NCI-H146 (cell line): ENCODE measurements at regions not wholly inside any gene's neighbourhood (a gene's known extent, or its start where the extent isn't known, plus 50 kb on each side); places are given as distances from the start of the nearest gene placed in this dataset.
A peak's percentile ranks its signal among the peaks of the same experiment; 100 is the strongest.
"Not testable (repeated sequence)": the region's sequence is repeated elsewhere in the genome, so short reads cannot be mapped to it uniquely, and the experiment has no call there.

ENCODE experiments used
- DNase-seq: peaks from one replicate; lab custom pipeline; 2025; lab: John Stamatoyannopoulos, UW

- no peak for DNase-seq
Measured at GRCh38 chr5:50898966-50899365, 232.5 kb downstream of the PARP8 start.

- no peak for DNase-seq
Measured at GRCh38 chr5:50900952-50901510, 234.6 kb downstream of the PARP8 start.

DNA sequence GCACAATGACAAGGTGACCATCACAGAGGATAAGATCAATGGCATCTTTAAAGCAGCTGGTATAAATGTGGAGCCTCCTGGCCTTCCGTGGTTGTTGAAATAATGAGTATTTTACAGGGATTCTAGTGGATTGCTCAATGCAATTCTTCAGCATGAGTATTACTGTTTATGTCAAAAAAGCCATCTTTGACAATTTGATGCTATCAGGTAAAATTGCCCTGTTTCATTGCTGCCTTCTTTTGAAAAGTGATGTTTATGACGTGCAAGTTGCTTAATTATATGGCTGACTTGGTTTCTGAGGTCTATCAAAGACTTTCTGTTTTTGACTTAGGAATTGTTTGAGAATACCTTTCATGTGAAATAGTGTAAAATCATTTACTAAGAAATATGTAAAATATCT lies 237.2 kb downstream of the PARP8 start:
- no peak for DNase-seq

- DNase-seq, result no peak
Measured at GRCh38 chr5:50905996-50906570, 239.6 kb downstream of the PARP8 start.

DNA sequence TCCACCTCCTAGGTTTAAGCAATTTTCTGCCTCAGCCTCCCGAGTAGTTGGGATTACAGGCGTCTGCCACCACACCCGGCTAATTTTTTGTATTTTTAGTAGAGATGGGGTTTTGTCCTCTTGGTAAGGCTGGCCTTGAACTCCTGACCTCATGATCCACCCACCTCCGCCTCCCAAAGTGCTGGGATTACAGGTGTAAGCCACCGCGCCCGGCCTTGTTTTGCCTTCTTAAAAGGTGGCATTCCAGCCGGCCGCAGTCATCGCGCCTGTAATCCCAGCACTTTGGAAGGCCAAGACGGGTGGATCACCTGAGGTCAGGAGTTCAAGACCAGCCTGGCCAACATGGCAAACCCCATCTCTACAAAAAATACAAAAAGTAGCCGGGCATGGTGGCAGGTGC lies 253.7 kb downstream of the PARP8 start:
- DNase-seq, result not testable (repeated sequence)

DNA sequence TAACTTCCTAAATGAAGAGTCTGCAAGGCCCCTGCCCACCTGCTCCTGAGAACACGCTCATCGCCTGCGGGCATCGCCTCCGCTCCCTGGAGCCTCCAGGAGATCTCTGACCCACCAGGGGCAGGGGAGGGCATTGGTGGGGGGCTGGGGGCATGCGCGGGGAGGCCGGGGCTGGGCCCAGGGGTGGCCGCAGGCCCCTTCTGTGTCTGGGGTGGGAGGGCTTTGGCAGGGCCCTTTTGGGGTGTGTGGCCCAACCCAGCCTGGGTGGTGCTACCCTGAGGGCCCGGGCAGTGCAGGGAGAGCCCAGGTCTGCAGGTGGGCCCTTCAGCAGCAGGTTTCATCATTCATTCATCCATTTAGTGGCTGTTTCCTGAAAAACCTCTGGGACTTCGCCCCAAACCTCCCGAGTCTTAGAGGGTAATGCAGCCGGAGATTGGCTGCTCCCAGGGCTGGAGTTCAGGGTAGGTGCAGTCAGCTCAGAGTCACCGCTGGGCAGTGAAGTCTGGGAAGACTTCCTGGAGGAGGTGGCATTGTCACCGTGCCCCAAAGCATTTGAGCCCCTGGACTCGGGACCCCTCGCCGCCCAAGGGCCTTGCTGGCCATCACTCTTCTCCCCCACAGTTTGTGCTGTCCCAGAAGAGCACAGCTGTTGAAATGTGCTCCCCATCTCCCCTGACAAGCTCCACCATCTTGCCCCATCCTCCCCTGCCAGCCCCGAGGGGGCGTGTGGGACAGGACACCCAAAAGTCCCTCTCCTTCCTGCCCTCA lies 255.1 kb downstream of the PARP8 start:
- no peak for DNase-seq

DNA sequence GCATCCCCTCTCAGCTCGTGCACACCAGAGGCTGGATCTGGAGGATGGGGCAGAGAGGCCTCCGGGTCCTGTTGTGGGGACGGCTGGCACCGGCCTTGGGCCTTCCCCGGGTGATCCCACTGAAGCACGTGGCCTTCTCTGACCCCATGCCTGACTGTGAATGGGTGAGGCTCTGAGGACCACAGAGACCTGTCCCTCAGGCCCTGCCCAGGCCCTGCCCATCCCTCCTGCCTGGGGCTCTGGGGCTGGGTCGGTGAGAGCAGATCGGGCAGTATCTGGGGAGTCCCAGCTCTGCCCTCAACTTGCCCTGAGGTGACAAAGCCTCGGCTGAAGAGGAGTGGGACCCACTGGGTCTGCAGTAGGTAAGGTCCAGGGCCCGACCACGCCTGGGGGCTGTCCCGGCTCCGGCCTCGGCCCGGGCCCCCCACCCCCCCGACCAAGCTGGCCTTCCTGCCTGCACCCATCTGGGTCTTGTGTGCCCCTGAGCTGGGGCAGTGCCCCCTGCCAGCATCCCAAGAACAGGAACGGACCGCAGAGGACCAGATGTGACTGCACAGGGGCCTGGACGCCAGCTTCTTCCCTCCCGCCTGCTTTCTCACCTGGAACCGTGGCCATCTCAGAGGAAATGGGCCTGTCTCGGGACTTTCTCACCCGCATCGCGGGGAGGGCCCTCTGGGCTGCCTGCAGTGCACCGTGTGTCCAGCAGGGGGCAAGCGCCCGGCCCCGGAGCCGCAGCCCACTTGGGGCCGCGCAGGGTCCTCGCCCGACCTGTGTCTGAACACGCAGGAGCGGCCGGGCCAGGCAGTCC lies 255.9 kb downstream of the PARP8 start:
- DNase-seq, result not testable (repeated sequence)

DNA sequence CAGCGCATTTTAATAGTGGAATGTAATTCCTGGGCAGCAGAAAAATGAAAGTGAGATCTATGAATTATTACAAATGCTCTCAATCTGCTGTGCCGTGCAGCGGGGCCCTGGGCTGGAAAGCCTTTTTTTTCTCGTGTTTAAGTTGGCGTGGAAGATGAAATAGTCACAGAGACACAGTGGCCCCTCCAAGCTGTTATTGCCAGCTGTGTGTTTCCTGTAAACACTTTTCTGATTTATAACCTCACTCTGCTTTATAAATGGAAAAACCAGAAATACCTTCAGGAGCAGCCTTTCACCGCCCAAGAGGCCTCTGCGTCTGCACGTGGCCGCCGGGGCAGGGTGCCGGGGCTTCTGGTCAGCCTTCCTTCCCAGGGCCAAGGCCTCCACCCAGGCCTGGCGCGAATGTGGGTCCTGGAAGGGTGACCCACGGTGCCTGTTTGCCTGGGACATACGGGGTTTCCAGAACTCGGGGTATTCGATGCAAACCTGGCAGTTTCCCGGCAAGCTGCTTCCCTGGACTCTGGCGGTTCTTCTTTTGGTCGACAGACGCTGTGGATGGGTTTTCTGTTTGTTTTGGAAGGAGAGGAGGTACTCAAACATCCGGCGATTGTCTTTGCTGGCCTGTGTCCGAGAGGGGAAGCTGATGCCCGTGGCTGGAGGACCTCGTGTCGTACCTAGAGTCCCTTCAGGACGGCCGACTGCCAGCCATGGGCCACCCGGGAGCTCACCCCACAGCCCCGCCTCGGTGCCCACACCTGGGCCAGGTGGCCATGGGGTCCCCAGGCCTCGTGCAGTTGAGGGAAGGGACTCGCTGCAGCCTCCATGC lies 256.7 kb downstream of the PARP8 start:
- DNase-seq, result no peak

- DNase-seq, result no peak
Measured at GRCh38 chr5:50923768-50924494, 257.5 kb downstream of the PARP8 start.

DNA sequence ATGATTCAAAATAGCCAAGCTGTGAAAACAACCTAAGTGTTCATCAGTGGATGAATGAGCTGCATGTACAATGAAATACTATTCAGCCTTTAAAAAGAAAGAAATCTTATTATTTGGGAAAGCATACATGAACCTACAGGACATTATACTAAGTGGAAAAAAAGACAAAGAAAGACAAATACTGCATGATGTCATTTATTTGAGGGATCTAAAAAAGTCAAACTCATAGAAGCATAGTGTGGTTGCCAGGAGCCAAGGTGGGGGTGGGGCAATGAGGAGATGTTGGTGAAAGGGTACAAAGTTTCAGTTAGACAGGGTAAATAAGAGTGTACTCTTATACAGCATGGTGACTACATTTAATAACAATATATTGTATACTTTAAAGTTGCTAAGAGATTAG lies 261.5 kb downstream of the PARP8 start:
- no peak for DNase-seq

DNA sequence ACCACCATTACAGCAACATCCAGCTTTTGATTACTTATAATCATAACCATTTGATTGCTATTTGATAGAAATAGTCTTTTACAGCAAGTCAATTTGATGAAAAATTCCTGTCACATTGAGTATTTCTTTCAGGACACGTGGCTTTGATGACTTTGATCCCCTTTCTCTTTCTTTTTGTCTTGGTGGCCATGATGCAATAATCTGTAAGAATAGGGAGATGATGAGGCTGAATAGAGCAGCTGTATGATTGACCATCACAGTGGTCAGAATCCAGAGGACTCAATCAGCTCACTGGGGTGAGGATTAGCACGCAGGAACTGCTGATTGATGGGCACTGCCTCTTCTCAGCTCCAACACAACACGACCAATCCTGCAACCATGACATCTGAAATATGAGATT lies 262.7 kb downstream of the PARP8 start:
- DNase-seq, result peak; percentile 16

DNA sequence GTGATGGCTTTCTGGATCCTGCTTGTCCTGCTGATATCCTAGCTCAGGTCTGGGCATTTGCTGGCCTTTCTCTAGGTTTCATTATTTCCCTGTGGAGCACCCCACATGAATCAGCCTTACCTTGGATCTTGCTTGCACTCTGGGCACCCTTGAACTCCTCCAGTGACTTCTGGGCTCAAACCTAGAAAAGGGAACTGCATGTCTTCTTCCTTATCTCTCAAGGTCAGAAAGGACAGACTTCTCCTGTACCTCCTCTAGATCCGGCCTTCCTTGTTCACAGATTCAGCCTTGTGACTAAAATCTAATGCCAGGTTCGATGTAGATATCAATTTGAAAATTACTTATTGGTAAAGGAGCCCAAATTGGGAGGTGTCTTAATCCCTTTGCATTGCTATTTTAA lies 267.9 kb downstream of the PARP8 start:
- no peak for DNase-seq

GRCh38 chr5:50945139-50945538 lies 278.7 kb downstream of the PARP8 start:
- no peak for DNase-seq

GRCh38 chr5:50947906-50948683 lies 281.7 kb downstream of the PARP8 start:
- DNase-seq, result peak; percentile 49

- DNase-seq, result no peak
Measured at GRCh38 chr5:50953290-50953689, 286.9 kb downstream of the PARP8 start.

DNA sequence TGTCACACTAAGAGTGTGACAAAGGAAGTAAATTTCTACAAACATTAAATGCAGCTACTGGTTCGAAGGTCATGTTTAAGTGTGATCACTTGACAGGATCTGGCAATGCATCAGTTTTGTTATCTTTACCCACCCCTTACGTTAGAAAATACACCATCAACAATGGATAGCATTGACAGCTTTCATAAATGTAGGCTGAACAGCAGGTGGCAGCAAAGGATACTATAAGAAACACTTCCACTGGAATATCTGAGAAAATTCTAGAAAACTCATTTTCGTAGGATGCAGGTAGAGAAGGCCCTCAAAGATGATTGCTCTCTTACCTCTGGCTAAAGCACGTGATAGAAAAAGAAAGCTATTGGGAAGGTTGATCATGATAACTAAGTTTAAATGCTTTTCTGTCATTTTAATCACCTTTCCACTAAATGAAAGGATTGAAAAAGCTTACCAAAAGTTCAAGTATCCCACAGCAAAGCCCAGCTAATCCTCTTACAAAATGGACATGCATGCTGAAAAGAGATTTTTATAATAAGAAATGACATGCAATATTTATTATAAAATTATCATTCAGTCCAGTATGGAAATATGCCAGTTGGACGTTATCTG lies 292.5 kb downstream of the PARP8 start:
- peak; percentile 54 for DNase-seq

GRCh38 chr5:50962934-50963872 lies 296.8 kb downstream of the PARP8 start:
- peak; percentile 85 for DNase-seq

DNA sequence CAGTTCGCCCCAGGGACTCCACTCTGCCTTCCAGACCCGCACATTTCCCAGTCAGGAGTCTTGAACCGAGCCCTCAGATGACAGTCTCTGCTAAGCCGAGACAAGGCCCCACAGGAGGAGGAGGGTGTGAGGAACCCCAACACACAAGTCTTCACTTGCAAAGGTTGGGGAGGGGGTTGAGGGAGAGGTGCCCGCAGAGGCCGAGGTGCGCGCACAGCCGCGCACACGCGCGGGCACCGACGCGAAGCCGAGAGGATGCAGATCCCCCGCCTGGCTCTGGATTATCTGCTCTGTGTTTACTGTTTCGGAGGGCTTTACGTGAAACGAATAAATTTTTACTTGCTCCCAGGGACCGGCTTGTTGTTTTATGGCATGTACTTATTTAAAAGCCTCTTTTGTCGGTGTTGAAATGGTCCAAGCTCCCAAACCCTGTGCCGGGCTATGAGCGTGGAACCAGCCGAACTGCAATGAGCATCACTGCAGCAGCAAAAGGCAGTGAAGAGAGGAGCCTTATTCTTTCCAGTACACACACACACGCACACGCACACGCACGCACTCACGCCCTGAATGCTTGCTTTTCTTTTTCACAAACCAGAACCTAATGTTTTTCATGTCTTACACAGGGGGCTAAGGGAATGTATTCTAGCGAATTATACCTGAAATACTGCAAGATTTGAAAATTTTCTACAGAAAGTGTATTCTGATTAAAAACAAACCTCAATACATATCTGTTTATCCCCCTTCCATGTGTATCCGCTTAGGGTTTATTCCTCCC lies 297.7 kb downstream of the PARP8 start:
- DNase-seq, result peak; percentile 78
